H9 (cell line): ENCODE measurements at regions not wholly inside any gene's neighbourhood (a gene's known extent, or its start where the extent isn't known, plus 50 kb on each side); places are given as distances from the start of the nearest gene placed in this dataset.
"Not testable (repeated sequence)": the region's sequence is repeated elsewhere in the genome, so short reads cannot be mapped to it uniquely, and the experiment has no call there.

Experiments
- DNase-seq: peaks from one replicate; pipeline ENCODE4 v3.0.0-alpha.2; 2017
- H2AFZ ChIP-seq: one replicate; pipeline ENCODE4 v1.6.1; 2013; ENCODE audit warnings: mild to moderate bottlenecking, low read length, control low read depth, moderate library complexity
- H2AK5ac ChIP-seq: 2 replicates; pipeline ENCODE4 v1.6.1; 2013; ENCODE audit warnings: low read length, control low read depth, mixed read lengths; ENCODE audit not compliant: insufficient read length
- H2BK120ac ChIP-seq: one replicate; pipeline ENCODE4 v1.6.1; 2013; ENCODE audit warnings: low read depth, mild to moderate bottlenecking, low read length, control low read depth, inconsistent platforms; ENCODE audit not compliant: poor library complexity, severe bottlenecking
- H2BK12ac ChIP-seq: 2 replicates; pipeline ENCODE4 v1.6.1; 2013; ENCODE audit warnings: low read length, control low read depth, mixed read lengths, low read depth; ENCODE audit not compliant: insufficient read length
- H2BK15ac ChIP-seq: 2 replicates; pipeline ENCODE4 v1.6.1; 2013; ENCODE audit warnings: low read depth, low read length, control low read depth
- H2BK20ac ChIP-seq: one replicate; pipeline ENCODE4 v1.6.1; 2013; ENCODE audit warnings: low read depth, mild to moderate bottlenecking, low read length, control low read depth, inconsistent platforms; ENCODE audit not compliant: poor library complexity, severe bottlenecking
- H2BK5ac ChIP-seq: 2 replicates; pipeline ENCODE4 v1.6.1; 2013; ENCODE audit warnings: low read length, control low read depth, mixed read lengths; ENCODE audit not compliant: insufficient read length
- H3K14ac ChIP-seq: 2 replicates; pipeline ENCODE4 v1.6.1; 2013; ENCODE audit warnings: low read length, control low read depth; ENCODE audit not compliant: insufficient read depth
- H3K18ac ChIP-seq: 2 replicates; pipeline ENCODE4 v1.6.1; 2013; ENCODE audit warnings: low read depth, mild to moderate bottlenecking, mixed read lengths, low read length, control low read depth; ENCODE audit not compliant: insufficient read length
- H3K23ac ChIP-seq: 2 replicates; pipeline ENCODE4 v1.6.1; 2013; ENCODE audit warnings: low read length, control low read depth, mixed read lengths, low read depth; ENCODE audit not compliant: insufficient read length
- H3K23me2 ChIP-seq: 2 replicates; pipeline ENCODE4 v1.6.1; 2013; ENCODE audit warnings: low read depth, mild to moderate bottlenecking, mixed read lengths, low read length, control low read depth; ENCODE audit not compliant: insufficient read length, poor library complexity, severe bottlenecking
- H3K27ac ChIP-seq: 2 replicates; pipeline ENCODE4 v1.5.1; 2013; ENCODE audit warnings: low read length, control low read depth, mixed read lengths, low read depth; ENCODE audit not compliant: insufficient read length
- H3K27me3 ChIP-seq: 2 replicates; pipeline ENCODE4 v1.6.1; 2013; ENCODE audit warnings: low read length, control low read depth, inconsistent platforms; ENCODE audit not compliant: insufficient read depth
- H3K4ac ChIP-seq: 2 replicates; pipeline ENCODE4 v1.6.1; 2013; ENCODE audit warnings: low read depth, mild to moderate bottlenecking, control low read depth, inconsistent platforms, low read length, moderate library complexity
- H3K4me1 ChIP-seq: 2 replicates; pipeline ENCODE4 v1.6.1; 2013; ENCODE audit warnings: low read length, control low read depth, inconsistent platforms; ENCODE audit not compliant: insufficient read depth
- H3K4me2 ChIP-seq: 2 replicates; pipeline ENCODE4 v1.6.1; 2013; ENCODE audit warnings: low read length, control low read depth, mixed read lengths; ENCODE audit not compliant: insufficient read length, insufficient read depth
- H3K56ac ChIP-seq: 2 replicates; pipeline ENCODE4 v1.6.1; 2013; ENCODE audit warnings: low read depth, mild to moderate bottlenecking, mixed read lengths, low read length, control low read depth; ENCODE audit not compliant: insufficient read length
- H3K79me1 ChIP-seq: 2 replicates; pipeline ENCODE4 v1.6.1; 2013; ENCODE audit warnings: low read depth, mild to moderate bottlenecking, moderate library complexity, low read length, control low read depth, inconsistent platforms; ENCODE audit not compliant: insufficient read depth, poor library complexity, severe bottlenecking
- H3K79me2 ChIP-seq: 2 replicates; pipeline ENCODE4 v1.6.1; 2013; ENCODE audit warnings: low read length, control low read depth, inconsistent platforms; ENCODE audit not compliant: insufficient read depth
- H3K9ac ChIP-seq: 2 replicates; pipeline ENCODE4 v1.6.1; 2013; ENCODE audit warnings: low read length, control low read depth, mixed read lengths; ENCODE audit not compliant: insufficient read length; ENCODE audit errors: extremely low read depth
- H3K9me3 ChIP-seq: one replicate; pipeline ENCODE4 v1.6.1; 2013; ENCODE audit warnings: low read depth, low read length, inconsistent platforms; ENCODE audit not compliant: control insufficient read depth
- H3T11ph ChIP-seq: one replicate; pipeline ENCODE4 v1.6.1; 2013; ENCODE audit warnings: mild to moderate bottlenecking, low read length, control low read depth, inconsistent platforms
- H4K20me1 ChIP-seq: one replicate; pipeline ENCODE4 v1.6.1; 2013; ENCODE audit not compliant: control insufficient read depth, insufficient read length, insufficient read depth
- H4K5ac ChIP-seq: 2 replicates; pipeline ENCODE4 v1.6.1; 2013; ENCODE audit warnings: low read depth, mild to moderate bottlenecking, mixed read lengths, low read length, control low read depth; ENCODE audit not compliant: insufficient read length
- H4K8ac ChIP-seq: replicated peaks from 2 replicates; pipeline ENCODE4 v1.6.1; 2013; ENCODE audit warnings: low read length, control low read depth, mixed read lengths, low read depth; ENCODE audit not compliant: insufficient read length
- H4K91ac ChIP-seq: 2 replicates; pipeline ENCODE4 v1.6.1; 2013; ENCODE audit warnings: low read depth, mild to moderate bottlenecking, moderate library complexity, mixed read lengths, low read length, control low read depth; ENCODE audit not compliant: insufficient read length
- H3K27ac Mint-ChIP-seq, 3 experiments: 2 replicates in 2 of 3; 3 replicates in 1 of 3; pipeline ENCODE4 v1.8.0; 2020 to 2021; ENCODE audit warnings: mixed read lengths in 3 of 3, mild to moderate bottlenecking in 1 of 3, moderate library complexity in 1 of 3
- H3K27me3 Mint-ChIP-seq: 2 replicates; pipeline ENCODE4 v1.8.0; 2021; ENCODE audit warnings: low read depth, mild to moderate bottlenecking, moderate library complexity, mixed read lengths
- H3K36me3 Mint-ChIP-seq, 3 experiments: 2 replicates in 2 of 3; 3 replicates in 1 of 3; pipeline ENCODE4 v1.8.0; 2020 to 2021; ENCODE audit warnings: low read depth in 3 of 3, mixed read lengths in 3 of 3; ENCODE audit not compliant: insufficient read depth in 1 of 3
- H3K4me1 Mint-ChIP-seq, 2 experiments: 2 replicates each; pipeline ENCODE4 v1.8.0; 2020; ENCODE audit warnings: mixed read lengths in 2 of 2
- H3K4me3 Mint-ChIP-seq, 2 experiments: 2 replicates in 1 of 2; 3 replicates in 1 of 2; pipeline ENCODE4 v1.8.0; 2020 to 2021; ENCODE audit warnings: mild to moderate bottlenecking in 2 of 2, mixed read lengths in 2 of 2, moderate library complexity in 1 of 2
- H3K9me3 Mint-ChIP-seq, 2 experiments: 2 replicates in 1 of 2; 3 replicates in 1 of 2; pipeline ENCODE4 v1.8.0; 2020; ENCODE audit warnings: mild to moderate bottlenecking in 2 of 2, mixed read lengths in 2 of 2, moderate library complexity in 1 of 2
- WGBS: extraction: QIAGEN DNeasy Blood & Tissue Kit; methylation state at CpG from one replicate; pipeline ENCODE4 v1.1.7; 2013; ENCODE audit warnings: missing lambda C conversion rate, low lambda C conversion rate, mixed read lengths; ENCODE audit not compliant: insufficient read length; ENCODE audit errors: extremely low coverage; 5-methylcytosine and 5-hydroxymethylcytosine counted together
- TF ChIP-seq, protein P1 (sequence below): fragments of 200-600 bp; sonication (generic); conservative IDR thresholded peaks from 3 replicates; pipeline ENCODE4 v1.8.0; 2021; ENCODE audit warnings: antibody characterized with exemption, mild to moderate bottlenecking

DNA sequence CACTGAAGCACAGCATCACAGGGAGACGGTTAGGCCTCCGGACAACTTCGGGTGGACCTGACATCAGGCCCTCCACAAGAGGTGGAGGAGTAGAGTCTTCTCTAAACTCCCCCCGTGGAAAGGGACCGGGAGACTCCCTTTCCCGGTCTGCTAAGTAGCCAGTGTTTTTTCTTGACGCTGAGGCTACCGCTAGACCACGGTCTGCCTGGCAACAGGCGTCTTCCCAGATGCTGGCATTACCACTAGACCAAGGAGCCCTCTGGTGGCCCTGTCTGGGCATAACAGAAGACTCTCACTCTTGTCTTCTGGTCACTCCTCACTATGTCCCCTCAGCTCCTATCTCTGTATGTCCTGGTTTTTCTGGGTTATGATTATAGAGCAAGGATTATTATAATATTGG, 401.5 kb upstream of the MAGEC2 start:
- Mint-ChIP-seq H3K9me3 (peaks cover 65 to 73% of the 10 kb centered on the region in 2 experiments), H3K36me3 (peaks cover 5 to 12% (median 6%) of the 10 kb centered on the region in 3 experiments; a peak in 6 of 7 replicates)
- WGBS: no CpG with 5 or more reads among the region's 10 CpGs
- H3K4me1 Mint-ChIP-seq, H3K79me2 ChIP-seq, H4K8ac ChIP-seq, H3K56ac ChIP-seq, H2AK5ac ChIP-seq, H2BK15ac ChIP-seq, H3K23ac ChIP-seq, H2BK20ac ChIP-seq, H3K23me2 ChIP-seq, H4K20me1 ChIP-seq, H2BK5ac ChIP-seq, H3K27me3 Mint-ChIP-seq, H3K4ac ChIP-seq, H3K79me1 ChIP-seq, H3K27ac Mint-ChIP-seq, H2AFZ ChIP-seq, H3K14ac ChIP-seq, H3K4me3 Mint-ChIP-seq, H3K4me2 ChIP-seq, H3K27me3 ChIP-seq, H3K18ac ChIP-seq, H2BK12ac ChIP-seq, H3K9ac ChIP-seq, H3K27ac ChIP-seq, H3T11ph ChIP-seq, H4K91ac ChIP-seq, H4K5ac ChIP-seq, H2BK120ac ChIP-seq, H3K9me3 ChIP-seq, H3K4me1 ChIP-seq: not testable (repeated sequence)
- DNase-seq: peak; percentile 43
- TF ChIP-seq, protein P1, sequence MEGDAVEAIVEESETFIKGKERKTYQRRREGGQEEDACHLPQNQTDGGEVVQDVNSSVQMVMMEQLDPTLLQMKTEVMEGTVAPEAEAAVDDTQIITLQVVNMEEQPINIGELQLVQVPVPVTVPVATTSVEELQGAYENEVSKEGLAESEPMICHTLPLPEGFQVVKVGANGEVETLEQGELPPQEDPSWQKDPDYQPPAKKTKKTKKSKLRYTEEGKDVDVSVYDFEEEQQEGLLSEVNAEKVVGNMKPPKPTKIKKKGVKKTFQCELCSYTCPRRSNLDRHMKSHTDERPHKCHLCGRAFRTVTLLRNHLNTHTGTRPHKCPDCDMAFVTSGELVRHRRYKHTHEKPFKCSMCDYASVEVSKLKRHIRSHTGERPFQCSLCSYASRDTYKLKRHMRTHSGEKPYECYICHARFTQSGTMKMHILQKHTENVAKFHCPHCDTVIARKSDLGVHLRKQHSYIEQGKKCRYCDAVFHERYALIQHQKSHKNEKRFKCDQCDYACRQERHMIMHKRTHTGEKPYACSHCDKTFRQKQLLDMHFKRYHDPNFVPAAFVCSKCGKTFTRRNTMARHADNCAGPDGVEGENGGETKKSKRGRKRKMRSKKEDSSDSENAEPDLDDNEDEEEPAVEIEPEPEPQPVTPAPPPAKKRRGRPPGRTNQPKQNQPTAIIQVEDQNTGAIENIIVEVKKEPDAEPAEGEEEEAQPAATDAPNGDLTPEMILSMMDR: peak; percentile 64
